Subcutaneous abdominal adipose tissue (tissue), 5 donors: ENCODE measurements at regions not wholly inside any gene's neighbourhood (a gene's known extent, or its start where the extent isn't known, plus 50 kb on each side); places are given as distances from the start of the nearest gene placed in this dataset.

ENCODE experiments used
- H3K27ac ChIP-seq: one replicate; pipeline ENCODE4 v1.7.0; 2013; ENCODE audit warnings: low read depth, mild to moderate bottlenecking, inconsistent platforms, low read length, moderate library complexity
- H3K27me3 ChIP-seq, 5 donors: one replicate each; pipeline ENCODE4 v1.7.0; 2013; ENCODE audit warnings: low read length in 5 of 5, inconsistent platforms in 1 of 5; ENCODE audit not compliant: control insufficient read depth in 5 of 5, insufficient read depth in 4 of 5
- H3K36me3 ChIP-seq, 5 donors: one replicate each; pipeline ENCODE4 v1.7.0; 2013; ENCODE audit warnings: low read length in 5 of 5; ENCODE audit not compliant: control insufficient read depth in 5 of 5, insufficient read depth in 5 of 5
- H3K4me1 ChIP-seq, 5 donors: one replicate each; pipeline ENCODE4 v1.7.0; 2013; ENCODE audit warnings: low read length in 5 of 5, mild to moderate bottlenecking in 3 of 5, moderate library complexity in 1 of 5; ENCODE audit not compliant: control insufficient read depth in 5 of 5, insufficient read depth in 5 of 5
- H3K4me3 ChIP-seq, 5 donors: one replicate each; pipeline ENCODE4 v1.7.0; 2013; ENCODE audit warnings: low read length in 5 of 5, low read depth in 1 of 5
- H3K9ac ChIP-seq, 5 donors: one replicate each; pipeline ENCODE4 v1.7.0; 2013; ENCODE audit warnings: low read length in 5 of 5, mild to moderate bottlenecking in 4 of 5, moderate library complexity in 3 of 5
- H3K9me3 ChIP-seq, 5 donors: one replicate each; pipeline ENCODE4 v1.7.0; 2013; ENCODE audit warnings: low read length in 5 of 5; ENCODE audit not compliant: control insufficient read depth in 5 of 5
- donor health status: healthy.
- donor health status: healthy.
- donor health status: healthy.
- donor health status: healthy.
- donor health status: healthy.

DNA sequence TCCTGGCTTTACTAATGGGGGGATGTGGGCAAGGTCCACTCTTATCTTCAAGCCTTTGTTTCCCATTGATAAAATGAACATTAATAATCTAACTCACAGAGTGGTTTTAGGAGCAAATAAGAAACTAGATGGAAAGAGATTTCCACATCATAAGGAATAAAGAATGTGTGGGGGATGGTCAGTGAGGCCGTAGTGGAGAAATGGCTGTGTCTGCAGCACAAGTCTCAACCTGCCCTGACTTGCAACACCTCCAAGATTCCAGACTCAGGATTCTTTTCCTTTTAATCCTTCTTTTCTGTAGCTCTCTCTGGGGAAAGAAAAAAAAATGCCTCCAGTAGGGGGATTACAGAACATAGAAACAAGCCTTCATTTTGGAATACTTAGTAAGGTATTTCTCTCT lies 124.2 kb upstream of the MEX3C start:
- no peak overlapping the region for H3K9ac ChIP-seq
- no peaks in the 10 kb centered on the region for H3K9me3 ChIP-seq
- no peak overlapping the region for H3K4me3 ChIP-seq
- H3K4me1 ChIP-seq: no peaks in the 10 kb centered on the region
- no peaks in the 10 kb centered on the region for H3K36me3 ChIP-seq
- H3K27me3 ChIP-seq: peaks cover 0 to 2% (median 0%) of the 10 kb centered on the region in 5 donors
- H3K27ac ChIP-seq: no peak overlapping the region

DNA sequence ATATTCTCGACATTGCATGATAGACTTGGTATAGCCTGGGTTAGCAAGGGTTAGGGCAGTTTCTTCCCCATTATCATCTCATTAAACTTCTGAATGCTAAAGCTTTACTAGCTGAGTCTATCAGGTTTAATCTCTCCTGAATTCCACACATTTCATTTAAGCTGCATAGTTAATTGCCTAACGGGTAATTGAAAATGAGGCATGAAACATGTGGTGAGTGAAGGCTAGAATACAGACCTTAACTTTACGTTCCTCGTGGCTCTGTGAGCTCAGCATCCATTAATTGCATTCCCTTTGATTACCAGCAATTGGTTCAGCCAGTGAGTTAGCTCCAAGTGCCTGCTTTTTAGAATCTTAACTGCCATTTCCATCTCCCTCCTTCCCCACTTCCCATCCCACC lies 126.5 kb upstream of the MEX3C start:
- no peak overlapping the region for H3K27ac ChIP-seq
- no peaks in the 10 kb centered on the region for H3K9me3 ChIP-seq
- H3K27me3 ChIP-seq: no peaks in the 10 kb centered on the region
- no peaks in the 10 kb centered on the region for H3K4me1 ChIP-seq
- no peaks in the 10 kb centered on the region for H3K36me3 ChIP-seq
- H3K9ac ChIP-seq: no peak overlapping the region
- H3K4me3 ChIP-seq: no peak overlapping the region

DNA sequence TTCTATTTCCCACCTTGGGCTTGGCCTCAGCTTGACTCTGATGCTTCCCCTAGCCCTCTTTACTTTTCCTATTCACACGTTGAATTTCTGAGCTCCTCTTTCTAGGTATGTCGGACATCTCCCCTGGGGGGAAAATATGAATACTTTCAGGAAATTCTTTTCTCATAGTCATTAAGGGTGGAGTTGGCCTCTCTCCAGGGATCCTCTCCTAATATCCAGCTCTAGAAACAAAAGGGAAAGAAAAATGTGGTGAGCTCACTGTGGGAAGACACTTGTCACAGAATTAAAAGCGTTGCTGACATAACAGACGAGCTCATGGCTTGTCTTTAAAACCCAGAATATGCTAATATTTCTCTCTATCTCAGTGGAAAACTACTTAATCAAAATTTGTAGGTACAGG lies 132.7 kb upstream of the MEX3C start:
- Histone ChIP-seq H3K9ac (no peak overlapping the region), H3K9me3 (no peaks in the 10 kb centered on the region), H3K36me3 (no peaks in the 10 kb centered on the region), H3K4me1 (no peaks in the 10 kb centered on the region), H3K27ac (no peak overlapping the region), H3K4me3 (no peak overlapping the region), H3K27me3 (peaks cover 0 to 6% (median 0%) of the 10 kb centered on the region in 5 donors)

DNA sequence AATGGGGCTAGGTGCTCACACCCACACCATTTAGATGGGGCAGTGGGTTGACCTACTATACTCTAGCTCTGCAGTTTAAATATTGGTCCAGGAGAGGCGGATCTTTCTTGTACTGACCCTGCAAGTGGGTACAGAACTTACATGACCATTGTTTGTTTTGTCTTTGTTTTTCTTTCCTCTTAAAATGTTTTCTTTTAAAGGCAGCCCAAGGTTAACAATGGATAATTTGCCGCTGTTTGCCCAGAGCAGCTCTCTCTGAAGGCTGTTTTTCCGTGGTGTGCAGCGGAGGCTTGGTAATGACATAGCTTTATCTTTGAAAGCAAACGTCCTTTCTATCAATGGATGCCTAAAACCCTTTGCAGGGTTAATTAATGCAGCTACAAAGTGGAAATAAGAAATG lies 133.3 kb upstream of the MEX3C start:
- Histone ChIP-seq H3K4me1 (no peaks in the 10 kb centered on the region), H3K27ac (no peak overlapping the region), H3K27me3 (peaks cover 0 to 6% (median 0%) of the 10 kb centered on the region in 5 donors), H3K36me3 (no peaks in the 10 kb centered on the region), H3K9me3 (no peaks in the 10 kb centered on the region), H3K9ac (no peak overlapping the region), H3K4me3 (no peak overlapping the region)

DNA sequence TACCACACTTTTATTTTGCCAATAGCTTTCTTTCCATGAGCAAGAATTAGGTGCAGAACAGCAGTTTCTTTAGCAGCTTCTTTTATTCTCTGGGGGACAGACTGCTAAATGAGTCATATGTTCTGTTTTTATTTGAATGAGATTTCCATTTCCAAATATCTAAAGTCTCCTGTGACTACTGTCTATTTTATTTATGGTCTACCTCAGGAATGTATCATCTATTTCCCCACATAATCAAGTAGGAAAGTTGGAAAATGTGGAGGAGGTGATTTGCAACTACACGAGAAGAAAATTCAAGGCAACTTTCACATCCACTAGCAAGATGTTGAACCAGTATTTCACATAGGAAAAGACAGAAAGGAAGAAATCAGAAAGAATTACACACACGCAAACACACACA lies 139.9 kb upstream of the MEX3C start:
- no peak overlapping the region for H3K9ac ChIP-seq
- no peaks in the 10 kb centered on the region for H3K36me3 ChIP-seq
- H3K4me3 ChIP-seq: no peak overlapping the region
- peaks cover 0 to 2% (median 0%) of the 10 kb centered on the region in 5 donors for H3K27me3 ChIP-seq
- no peaks in the 10 kb centered on the region for H3K9me3 ChIP-seq
- no peaks in the 10 kb centered on the region for H3K4me1 ChIP-seq
- no peak overlapping the region for H3K27ac ChIP-seq

DNA sequence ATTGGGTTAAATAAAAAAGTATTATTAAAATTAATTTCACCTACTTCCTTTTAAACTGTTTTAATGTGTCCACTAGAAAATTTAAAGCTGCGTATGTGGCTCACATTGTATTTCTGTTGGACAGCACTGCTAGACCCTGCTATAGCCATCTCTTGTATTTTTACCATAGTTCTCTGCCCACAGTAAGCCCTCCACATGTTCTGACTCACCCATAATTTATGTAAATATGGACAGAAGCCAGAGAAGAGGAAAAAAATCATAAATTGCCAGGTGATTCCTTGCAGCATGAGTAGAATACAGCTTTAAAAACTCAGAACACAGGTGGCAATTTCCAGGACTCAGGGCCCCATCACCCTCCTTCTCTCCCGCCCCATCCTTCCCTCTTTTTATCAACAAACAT lies 142.4 kb upstream of the MEX3C start:
- Histone ChIP-seq H3K27me3 (peaks cover 0 to 2% (median 0%) of the 10 kb centered on the region in 5 donors), H3K9ac (no peak overlapping the region), H3K36me3 (no peaks in the 10 kb centered on the region), H3K4me1 (no peaks in the 10 kb centered on the region), H3K4me3 (no peak overlapping the region), H3K9me3 (peaks cover 0 to 5% (median 0%) of the 10 kb centered on the region in 5 donors), H3K27ac (no peak overlapping the region)

DNA sequence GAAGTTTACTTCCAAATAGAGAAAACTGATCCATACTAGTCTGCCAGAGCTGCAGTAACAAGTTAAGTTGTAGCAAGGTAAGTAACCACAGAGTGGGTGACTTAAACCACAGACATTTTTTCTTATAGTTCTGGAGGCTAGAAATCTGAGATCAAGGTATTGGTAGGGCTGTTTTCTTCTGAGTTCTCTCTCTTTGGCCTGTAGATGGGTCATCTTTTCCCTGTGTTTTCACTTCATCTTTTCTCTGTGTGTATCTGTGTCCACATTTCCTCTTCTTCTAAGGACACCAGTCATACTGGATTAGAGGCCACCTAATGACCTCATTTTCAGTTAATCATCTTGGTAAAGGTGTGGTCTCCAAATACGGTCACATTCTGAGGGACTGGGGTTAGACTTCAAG lies 142.9 kb upstream of the MEX3C start:
- no peak overlapping the region for H3K9ac ChIP-seq
- no peak overlapping the region for H3K4me3 ChIP-seq
- peaks cover 0 to 2% (median 0%) of the 10 kb centered on the region in 5 donors for H3K27me3 ChIP-seq

DNA sequence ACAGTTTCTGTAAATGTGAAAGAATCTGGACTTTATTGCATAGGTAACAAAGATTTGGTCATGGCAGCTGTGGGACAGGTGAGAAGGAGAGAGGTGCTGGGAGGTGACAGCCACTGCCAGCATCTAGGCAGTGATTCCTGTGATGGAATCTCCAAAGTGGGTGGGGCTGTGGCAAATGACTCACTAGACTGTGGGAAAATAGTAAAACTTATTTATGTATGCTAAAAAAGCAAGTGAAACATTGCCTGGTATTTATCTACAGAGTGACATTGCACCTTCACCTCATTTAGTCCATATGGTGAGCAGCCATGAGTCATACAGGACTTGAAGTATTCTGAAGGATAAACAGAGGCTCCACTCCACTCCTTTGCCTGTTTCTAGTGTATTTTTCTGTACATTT lies 145.3 kb upstream of the MEX3C start:
- Histone ChIP-seq H3K4me3 (no peak overlapping the region), H3K27ac (no peak overlapping the region), H3K9me3 (peaks cover 0 to 10% (median 0%) of the 10 kb centered on the region in 5 donors)

More for the DNA sequence above, 142.9 kb upstream of the MEX3C start:
- no peak overlapping the region for H3K27ac ChIP-seq
- no peaks in the 10 kb centered on the region for H3K4me1 ChIP-seq
- peaks cover 0 to 9% (median 0%) of the 10 kb centered on the region in 5 donors for H3K9me3 ChIP-seq
- H3K36me3 ChIP-seq: no peaks in the 10 kb centered on the region

DNA sequence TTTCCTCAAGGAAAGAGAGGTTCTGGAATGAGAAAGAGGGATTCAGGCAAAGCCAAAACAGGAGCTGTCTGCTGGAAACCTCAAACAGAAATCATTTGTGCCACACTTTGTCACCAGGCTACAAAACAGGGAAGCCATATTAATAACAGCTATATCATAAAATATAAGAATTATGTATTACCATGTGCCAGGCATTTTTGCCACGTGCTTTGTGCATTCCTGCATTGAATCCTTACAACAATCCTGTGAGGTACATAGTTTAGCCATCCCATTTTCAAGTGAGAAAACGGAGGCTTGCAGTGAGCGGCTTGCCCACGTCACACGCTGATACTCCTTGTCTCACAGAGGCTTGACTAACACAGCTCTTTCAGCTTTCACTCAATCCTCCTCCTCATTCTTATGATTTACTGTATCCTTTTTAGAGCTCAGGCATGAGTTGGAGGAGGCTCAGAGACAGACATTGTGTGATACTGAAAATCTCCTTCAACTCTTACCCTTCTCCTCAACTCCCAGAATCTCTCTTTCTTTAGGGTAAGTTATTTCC lies 148.4 kb upstream of the MEX3C start:
- H3K9me3 ChIP-seq: peaks cover 0 to 10% (median 0%) of the 10 kb centered on the region in 5 donors
- no peak overlapping the region for H3K27ac ChIP-seq
- no peak overlapping the region for H3K4me3 ChIP-seq
- no peaks in the 10 kb centered on the region for H3K36me3 ChIP-seq
- H3K9ac ChIP-seq: no peak overlapping the region
- peaks cover 0 to 3% (median 0%) of the 10 kb centered on the region in 5 donors for H3K27me3 ChIP-seq
- H3K4me1 ChIP-seq: no peaks in the 10 kb centered on the region

More for the DNA sequence above, 145.3 kb upstream of the MEX3C start:
- peaks cover 0 to 2% (median 0%) of the 10 kb centered on the region in 5 donors for H3K27me3 ChIP-seq
- no peaks in the 10 kb centered on the region for H3K36me3 ChIP-seq
- no peaks in the 10 kb centered on the region for H3K4me1 ChIP-seq
- no peak overlapping the region for H3K9ac ChIP-seq

DNA sequence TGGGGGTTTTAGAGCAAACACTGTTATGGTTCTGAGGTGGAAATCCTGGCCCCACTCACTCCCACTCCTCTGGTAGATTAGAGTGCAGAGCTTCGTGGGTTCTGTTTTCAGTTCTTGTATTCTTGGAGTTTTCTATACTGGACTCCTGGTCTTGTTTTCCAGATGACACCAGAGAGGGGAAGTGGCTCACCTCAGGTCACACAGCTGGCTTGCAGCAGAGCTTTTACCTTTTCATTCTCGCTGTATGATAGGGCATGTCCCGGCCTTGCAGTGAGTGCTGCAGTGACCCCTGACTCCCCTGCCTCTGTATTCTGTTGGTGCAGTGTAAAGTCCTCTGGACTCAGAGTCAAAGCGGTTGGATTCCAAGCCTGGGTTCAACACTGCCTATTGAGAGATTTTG lies 148.9 kb upstream of the MEX3C start:
- Histone ChIP-seq H3K27me3 (peaks cover 0 to 3% (median 0%) of the 10 kb centered on the region in 5 donors), H3K27ac (no peak overlapping the region), H3K36me3 (no peaks in the 10 kb centered on the region), H3K9ac (no peak overlapping the region), H3K4me1 (no peaks in the 10 kb centered on the region), H3K4me3 (no peak overlapping the region), H3K9me3 (peaks cover 0 to 10% (median 0%) of the 10 kb centered on the region in 5 donors)
